ENCODE measurements at regions not wholly inside any gene's neighbourhood (a gene's known extent, or its start where the extent isn't known, plus 50 kb on each side); places are given as distances from the start of the nearest gene placed in this dataset.
"Not testable (repeated sequence)": the region's sequence is repeated elsewhere in the genome, so short reads cannot be mapped to it uniquely, and the experiment has no call there.

GRCh38 chr6:15171026-15171425 lies 74.8 kb upstream of the JARID2 start:
- no peak for DNase-seq (ENCODE audit: low spot score)

GRCh38 chr6:15176816-15177370 lies 69.0 kb upstream of the JARID2 start:
- no peak for DNase-seq (ENCODE audit: low spot score)

GRCh38 chr6:15183979-15184378 lies 61.9 kb upstream of the JARID2 start:
- no peak for DNase-seq (ENCODE audit: low spot score)

- DNase-seq (ENCODE audit: low spot score): no peak
Measured at GRCh38 chr6:15184441-15184861, 61.4 kb upstream of the JARID2 start.

GRCh38 chr6:15185111-15185510 lies 60.8 kb upstream of the JARID2 start:
- not testable (repeated sequence) for DNase-seq (ENCODE audit: low spot score)

GRCh38 chr6:15193451-15193850 lies 52.4 kb upstream of the JARID2 start:
- DNase-seq (ENCODE audit: low spot score): not testable (repeated sequence)

- DNase-seq (ENCODE audit: low spot score): no peak
Measured at GRCh38 chr6:15194453-15194852, 51.4 kb upstream of the JARID2 start.

All from putamen (tissue), 1 donor.